CD14-positive monocyte (primary cell): ENCODE measurements at regions not wholly inside any gene's neighbourhood (a gene's known extent, or its start where the extent isn't known, plus 50 kb on each side); places are given as distances from the start of the nearest gene placed in this dataset. TPM values are rescaled to one million over a fixed set of nuclear protein-coding genes. Genes with fewer than 3 reads are reported as not detected.

Experiments
- DNase-seq, 3 donors: peaks; one replicate each; pipeline ENCODE4 v3.0.0-alpha.2; 2011 to 2022
- H2AFZ ChIP-seq: 2 replicates; pipeline ENCODE4 v1.6.0; 2012; ENCODE audit warnings: mild to moderate bottlenecking, low read depth, low read length, inconsistent platforms; ENCODE audit not compliant: insufficient read depth, poor library complexity, severe bottlenecking
- H3K27ac ChIP-seq, 2 donors: 1 replicate in 1 of 2; 2 replicates in 1 of 2; pipeline ENCODE4 v1.5.1; 2012 to 2013; ENCODE audit warnings: low read length in 2 of 2, control low read depth in 1 of 2, inconsistent platforms in 1 of 2, low read depth in 1 of 2, mild to moderate bottlenecking in 1 of 2
- H3K27me3 ChIP-seq, 2 donors: one replicate each; pipeline versions ENCODE4 v1.6.0 to v1.6.1; 2011 to 2013; ENCODE audit warnings: low read length in 2 of 2; ENCODE audit not compliant: control insufficient read depth in 2 of 2, insufficient read depth in 2 of 2
- H3K36me3 ChIP-seq, 2 donors: replicated peaks in 1 of 2; 1 replicate in 1 of 2; 2 replicates in 1 of 2; pipeline versions ENCODE4 v1.5.1 to v1.6.1; 2012 to 2013; ENCODE audit warnings: low read length in 2 of 2, control low read depth in 1 of 2, inconsistent platforms in 1 of 2, mild to moderate bottlenecking in 1 of 2; ENCODE audit not compliant: insufficient read depth in 2 of 2, control insufficient read depth in 1 of 2
- H3K4me1 ChIP-seq, 2 donors: 1 replicate in 1 of 2; 2 replicates in 1 of 2; pipeline versions ENCODE4 v1.5.1 to v1.6.1; 2012 to 2013; ENCODE audit warnings: low read length in 2 of 2, control low read depth in 1 of 2, inconsistent platforms in 1 of 2, mild to moderate bottlenecking in 1 of 2, moderate library complexity in 1 of 2; ENCODE audit not compliant: insufficient read depth in 2 of 2, control insufficient read depth in 1 of 2
- H3K4me2 ChIP-seq: replicated peaks from 2 replicates; pipeline ENCODE3; 2012; ENCODE audit warnings: low read length, moderate library complexity, mild to moderate bottlenecking; ENCODE audit not compliant: poor library complexity, severe bottlenecking; ENCODE audit errors: extremely low read depth
- H3K4me3 ChIP-seq, 3 experiments: fragments of 200-600 bp in 1 of 3; sonication (generic) in 1 of 3; replicated peaks in 1 of 3; 1 replicate in 2 of 3; 2 replicates in 1 of 3; pipeline ENCODE4 v1.5.1; 2011 to 2013; ENCODE audit warnings: low read length in 3 of 3, mild to moderate bottlenecking in 3 of 3, control low read depth in 2 of 3, low read depth in 2 of 3, inconsistent platforms in 1 of 3, moderate library complexity in 1 of 3
- H3K79me2 ChIP-seq: 2 replicates; pipeline ENCODE4 v1.6.0; 2012; ENCODE audit warnings: mild to moderate bottlenecking, control low read depth, inconsistent platforms, low read length, moderate library complexity; ENCODE audit not compliant: insufficient read depth
- H3K9ac ChIP-seq: 2 replicates; pipeline ENCODE4 v1.6.0; 2017; ENCODE audit warnings: low read length, mild to moderate bottlenecking; ENCODE audit not compliant: insufficient read depth, poor library complexity, severe bottlenecking
- H3K9me3 ChIP-seq, 2 donors: replicated peaks in 1 of 2; 1 replicate in 1 of 2; 2 replicates in 1 of 2; pipeline versions ENCODE4 v1.5.1 to v1.6.1; 2012 to 2013; ENCODE audit warnings: low read length in 2 of 2, control low read depth in 1 of 2; ENCODE audit not compliant: control insufficient read depth in 1 of 2, insufficient read depth in 1 of 2
- H4K20me1 ChIP-seq: 2 replicates; pipeline ENCODE4 v1.6.0; 2012; ENCODE audit warnings: mild to moderate bottlenecking, low read length, control low read depth, moderate library complexity; ENCODE audit not compliant: insufficient read depth
- H3K27ac Mint-ChIP-seq, 7 donors: one replicate each; pipeline ENCODE4 v1.8.0; 2020; ENCODE audit warnings: mild to moderate bottlenecking in 7 of 7, mixed read lengths in 7 of 7, moderate library complexity in 6 of 7, inconsistent platforms in 2 of 7
- H3K27me3 Mint-ChIP-seq, 3 donors: one replicate each; pipeline ENCODE4 v1.8.0; 2021 to 2022; ENCODE audit warnings: low read depth in 3 of 3, mild to moderate bottlenecking in 3 of 3, mixed read lengths in 3 of 3, moderate library complexity in 3 of 3, inconsistent platforms in 1 of 3
- H3K36me3 Mint-ChIP-seq, 2 donors: one replicate each; pipeline ENCODE4 v1.8.0; 2020; ENCODE audit warnings: mixed read lengths in 2 of 2, inconsistent platforms in 1 of 2, mild to moderate bottlenecking in 1 of 2
- H3K4me1 Mint-ChIP-seq: one replicate; pipeline ENCODE4 v1.8.0; 2020; ENCODE audit warnings: mild to moderate bottlenecking, mixed read lengths
- H3K4me3 Mint-ChIP-seq, 2 donors: one replicate each; pipeline ENCODE4 v1.8.0; 2020; ENCODE audit warnings: mild to moderate bottlenecking in 2 of 2, mixed read lengths in 2 of 2, moderate library complexity in 1 of 2
- H3K9me3 Mint-ChIP-seq, 7 donors: one replicate each; pipeline ENCODE4 v1.8.0; 2020 to 2022; ENCODE audit warnings: mixed read lengths in 7 of 7, mild to moderate bottlenecking in 6 of 7, moderate library complexity in 6 of 7, inconsistent platforms in 2 of 7
- CTCF ChIP-seq: fragments of 200-600 bp; IDR thresholded peaks from one replicate; pipeline ENCODE4 v1.8.0; 2022; ENCODE audit warnings: antibody characterized with exemption, mild to moderate bottlenecking
- WGBS: methylation state at CpG from one replicate; pipeline ENCODE4 v1.1.5; 2013; ENCODE audit warnings: missing lambda C conversion rate; ENCODE audit not compliant: insufficient coverage; 5-methylcytosine and 5-hydroxymethylcytosine counted together
- intact Hi-C, 2 donors: fragments of 100-400 bp; cut with micrococcal nuclease; formaldehyde crosslinking; loops; one replicate each; pipeline versions ENCODE4 v1.15.0 to v1.15.1; 2023
- small RNA-seq: library from RNA; depleted of rRNA; stranded (forward); fragments of <200 nt; gene quantifications from one replicate; pipeline ENCODE3, GENCODE V24; 2012; ENCODE audit warnings: low read depth; ENCODE audit not compliant: insufficient read length

- Histone ChIP-seq H3K4me1 (no peaks in the 10 kb centered on the region), H3K27ac (no peak overlapping the region), H3K27me3 (no peaks in the 10 kb centered on the region), H2AFZ (no peak overlapping the region), H3K9ac (no peak overlapping the region), H3K36me3 (peaks cover 49 to 69% of the 10 kb centered on the region in 2 donors), H3K9me3 (no peaks in the 10 kb centered on the region), H3K79me2 (no peaks in the 10 kb centered on the region), H4K20me1 (no peaks in the 10 kb centered on the region), H3K4me2 (no peak overlapping the region), H3K4me3 (no peak overlapping the region)
- no peaks in the 10 kb centered on the region for H3K4me1 Mint-ChIP-seq
- no peak for TF ChIP-seq CTCF
- no peaks in the 10 kb centered on the region for H3K9me3 Mint-ChIP-seq
- peaks cover 53 to 61% of the 10 kb centered on the region in 2 donors for H3K36me3 Mint-ChIP-seq
- DNase-seq = no peak
- intact Hi-C loops = no loop called here
- no peak overlapping the region for H3K27ac Mint-ChIP-seq
- peaks cover 0 to 3% (median 0%) of the 10 kb centered on the region in 3 donors for H3K27me3 Mint-ChIP-seq
- H3K4me3 Mint-ChIP-seq = no peak overlapping the region
These were observed 55.2 kb upstream of the RPS13 start for GRCh38 chr11:17132654-17133053.

- H3K27ac ChIP-seq = no peak overlapping the region
- no peak overlapping the region for H3K9ac ChIP-seq
- WGBS = no CpG with 5 or more reads among the region's 3 CpGs
- no peak for TF ChIP-seq CTCF
- H3K27me3 Mint-ChIP-seq = peaks cover 0 to 1% (median 0%) of the 10 kb centered on the region in 3 donors
- H3K4me3 Mint-ChIP-seq = no peak overlapping the region
- no peaks in the 10 kb centered on the region for H3K4me1 Mint-ChIP-seq
- H3K4me1 ChIP-seq = no peaks in the 10 kb centered on the region
- no peak for DNase-seq
- no peak overlapping the region for H2AFZ ChIP-seq
- no peaks in the 10 kb centered on the region for H3K79me2 ChIP-seq
- no peak overlapping the region for H3K27ac Mint-ChIP-seq
- H4K20me1 ChIP-seq = no peaks in the 10 kb centered on the region
- no peaks in the 10 kb centered on the region for H3K9me3 Mint-ChIP-seq
- H3K9me3 ChIP-seq = no peaks in the 10 kb centered on the region
- H3K4me3 ChIP-seq = no peak overlapping the region
- peaks cover 28 to 65% of the 10 kb centered on the region in 2 donors for H3K36me3 ChIP-seq
- peaks cover 47 to 56% of the 10 kb centered on the region in 2 donors for H3K36me3 Mint-ChIP-seq
- H3K4me2 ChIP-seq = no peak overlapping the region
- no peaks in the 10 kb centered on the region for H3K27me3 ChIP-seq
- intact Hi-C loops = no loop called here
These were observed 51.5 kb upstream of the RPS13 start for GRCh38 chr11:17129003-17129402.

Small RNA genes in the stretch of these regions (small RNA-seq; reads per million reads assigned to genes)
- gene AC126389.1 = not detected
